ENCODE measurements at regions not wholly inside any gene's neighbourhood (a gene's known extent, or its start where the extent isn't known, plus 50 kb on each side); places are given as distances from the start of the nearest gene placed in this dataset.
"Not testable (repeated sequence)": the region's sequence is repeated elsewhere in the genome, so short reads cannot be mapped to it uniquely, and the experiment has no call there.

DNA sequence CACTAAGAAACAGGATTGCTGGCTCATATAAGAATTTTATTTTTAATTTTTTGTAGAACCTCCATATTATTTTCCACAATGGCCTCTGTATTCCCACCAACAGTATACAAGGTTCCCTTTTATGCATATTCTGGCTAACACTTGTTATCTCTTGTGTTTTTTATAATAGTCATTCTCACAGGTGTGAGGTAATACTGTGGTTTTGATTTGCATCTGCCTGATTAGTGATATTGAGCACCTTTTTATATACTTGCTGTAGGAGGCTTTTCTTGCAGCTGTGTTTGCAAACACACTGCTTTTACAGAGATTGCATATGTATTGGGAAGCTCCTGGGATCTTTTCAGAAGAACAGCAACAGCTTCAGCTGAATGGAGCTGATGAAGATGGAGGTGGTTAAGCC lies 164.8 kb downstream of the DEPDC1B start:
- BruUV-seq (replicated peaks): no TSS peak
- Histone ChIP-seq H3K4me2 (ENCODE audit: low read length) (no peak overlapping the region), H3K27me3 (ENCODE audit: low read length) (peaks cover 24% of the 10 kb centered on the region), H3K9ac (ENCODE audit: low read length) (no peak overlapping the region), H2AFZ (ENCODE audit: low read length) (no peak overlapping the region), H4K20me1 (ENCODE audit: low read length) (no peaks in the 10 kb centered on the region), H3F3A (ENCODE audit: low read length, unreplicated experiment) (no peaks in the 10 kb centered on the region), H3K79me2 (ENCODE audit: low read length) (no peaks in the 10 kb centered on the region), H3K9me3 (ENCODE audit: low read length) (no peaks in the 10 kb centered on the region), H3K27ac (ENCODE audit: low read length) (no peak overlapping the region), H3K4me1 (ENCODE audit: insufficient read depth, low read length) (no peaks in the 10 kb centered on the region), H3K4me3 (ENCODE audit: low read length) (no peak overlapping the region), H3K36me3 (ENCODE audit: low read depth, low read length) (no peaks in the 10 kb centered on the region), H3K9me2 (replicated peaks; ENCODE audit: low read length) (no peaks in the 10 kb centered on the region)
- intact Hi-C loops (cut with micrococcal nuclease): no loop called here
- POLR2A ChIA-PET (ENCODE audit: unreplicated experiment): no interaction called here
- CTCF ChIA-PET: no interaction called here
- TF ChIP-seq, protein P1, sequence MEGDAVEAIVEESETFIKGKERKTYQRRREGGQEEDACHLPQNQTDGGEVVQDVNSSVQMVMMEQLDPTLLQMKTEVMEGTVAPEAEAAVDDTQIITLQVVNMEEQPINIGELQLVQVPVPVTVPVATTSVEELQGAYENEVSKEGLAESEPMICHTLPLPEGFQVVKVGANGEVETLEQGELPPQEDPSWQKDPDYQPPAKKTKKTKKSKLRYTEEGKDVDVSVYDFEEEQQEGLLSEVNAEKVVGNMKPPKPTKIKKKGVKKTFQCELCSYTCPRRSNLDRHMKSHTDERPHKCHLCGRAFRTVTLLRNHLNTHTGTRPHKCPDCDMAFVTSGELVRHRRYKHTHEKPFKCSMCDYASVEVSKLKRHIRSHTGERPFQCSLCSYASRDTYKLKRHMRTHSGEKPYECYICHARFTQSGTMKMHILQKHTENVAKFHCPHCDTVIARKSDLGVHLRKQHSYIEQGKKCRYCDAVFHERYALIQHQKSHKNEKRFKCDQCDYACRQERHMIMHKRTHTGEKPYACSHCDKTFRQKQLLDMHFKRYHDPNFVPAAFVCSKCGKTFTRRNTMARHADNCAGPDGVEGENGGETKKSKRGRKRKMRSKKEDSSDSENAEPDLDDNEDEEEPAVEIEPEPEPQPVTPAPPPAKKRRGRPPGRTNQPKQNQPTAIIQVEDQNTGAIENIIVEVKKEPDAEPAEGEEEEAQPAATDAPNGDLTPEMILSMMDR (conservative IDR thresholded peaks at IDR 0.05; ENCODE audit: low read depth, low read length): no peak
- no peak for TF ChIP-seq EZH2phosphoT487 (IDR thresholded peaks at IDR 0.05; ENCODE audit: borderline replicate concordance, low read length)
- DNase-seq (no peak), ATAC-seq (no peak)

DNA sequence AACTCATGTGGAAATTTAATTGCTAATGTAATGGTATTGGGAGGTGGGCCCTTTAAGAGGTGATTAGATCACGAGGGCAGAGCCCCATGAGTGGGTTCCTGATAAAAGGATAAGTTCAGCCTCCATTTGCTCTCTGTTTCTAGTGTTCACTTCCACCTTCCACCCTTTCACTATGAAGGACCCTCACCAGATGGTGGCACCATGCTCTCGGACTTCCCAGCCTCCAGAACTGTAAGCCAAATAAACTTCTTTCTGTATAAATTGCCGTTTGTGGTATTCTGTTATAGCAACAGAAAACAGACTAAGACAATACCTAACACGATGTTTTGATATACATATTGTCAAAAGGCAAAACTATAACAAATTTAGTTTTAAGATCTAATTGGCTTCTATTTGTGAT lies 166.2 kb downstream of the DEPDC1B start:
- H3F3A ChIP-seq (ENCODE audit: low read length, unreplicated experiment): no peaks in the 10 kb centered on the region
- no TSS peak for BruUV-seq (replicated peaks)
- no peak overlapping the region for H3K4me2 ChIP-seq (ENCODE audit: low read length)
- no peaks in the 10 kb centered on the region for H3K9me3 ChIP-seq (ENCODE audit: low read length)
- intact Hi-C loops (cut with micrococcal nuclease): no loop called here
- H2AFZ ChIP-seq (ENCODE audit: low read length): no peak overlapping the region
- H3K27me3 ChIP-seq (ENCODE audit: low read length): peaks cover 24% of the 10 kb centered on the region; the same call in 1 of the 2 replicates
- H3K4me1 ChIP-seq (ENCODE audit: insufficient read depth, low read length): no peaks in the 10 kb centered on the region
- no peak overlapping the region for H3K4me3 ChIP-seq (ENCODE audit: low read length)
- H3K79me2 ChIP-seq (ENCODE audit: low read length): no peaks in the 10 kb centered on the region
- no peaks in the 10 kb centered on the region for H3K36me3 ChIP-seq (ENCODE audit: low read depth, low read length)
- no peaks in the 10 kb centered on the region for H4K20me1 ChIP-seq (ENCODE audit: low read length)
- H3K27ac ChIP-seq (ENCODE audit: low read length): no peak overlapping the region
- CTCF ChIA-PET: no interaction called here
- no peak for DNase-seq
- ATAC-seq: no peak
- H3K9ac ChIP-seq (ENCODE audit: low read length): no peak overlapping the region
- TF ChIP-seq, protein P1 (conservative IDR thresholded peaks at IDR 0.05; ENCODE audit: low read depth, low read length): no peak
- TF ChIP-seq EZH2 (IDR thresholded peaks at IDR 0.05; ENCODE audit: low read length, unreplicated experiment): no peak
- TF ChIP-seq EZH2phosphoT487 (IDR thresholded peaks at IDR 0.05; ENCODE audit: borderline replicate concordance, low read length): no peak
- no peaks in the 10 kb centered on the region for H3K9me2 ChIP-seq (replicated peaks; ENCODE audit: low read length)
- POLR2A ChIA-PET (ENCODE audit: unreplicated experiment): no interaction called here

- H3F3A ChIP-seq (ENCODE audit: low read length, unreplicated experiment); H3K4me1 ChIP-seq (ENCODE audit: insufficient read depth, low read length); H3K9me3 ChIP-seq (ENCODE audit: low read length); H3K9me2 ChIP-seq (replicated peaks; ENCODE audit: low read length); CTCF ChIA-PET; H3K27ac ChIP-seq (ENCODE audit: low read length); BruUV-seq (replicated peaks); H3K79me2 ChIP-seq (ENCODE audit: low read length); ATAC-seq; H4K20me1 ChIP-seq (ENCODE audit: low read length); intact Hi-C loops (cut with micrococcal nuclease); DNase-seq; H2AFZ ChIP-seq (ENCODE audit: low read length); H3K4me2 ChIP-seq (ENCODE audit: low read length); H3K9ac ChIP-seq (ENCODE audit: low read length); H3K36me3 ChIP-seq (ENCODE audit: low read depth, low read length); H3K4me3 ChIP-seq (ENCODE audit: low read length): not testable (repeated sequence)
- POLR2A ChIA-PET (ENCODE audit: unreplicated experiment): interaction anchor here (0.6 kb wide), 1 partner anchor 45 kb away, joined by 3 read pairs; no protein-coding TSS in a partner anchor
- H3K27me3 ChIP-seq (ENCODE audit: low read length): peaks cover 24% of the 10 kb centered on the region; the same call in 1 of the 2 replicates
Measured at GRCh38 chr5:60532796-60533195, 167.2 kb downstream of the DEPDC1B start.

- H3K27me3 ChIP-seq (ENCODE audit: low read length): peaks cover 34% of the 10 kb centered on the region; the same call in 1 of the 2 replicates
- H4K20me1 ChIP-seq (ENCODE audit: low read length); H3K4me3 ChIP-seq (ENCODE audit: low read length); H3K27ac ChIP-seq (ENCODE audit: low read length); H3F3A ChIP-seq (ENCODE audit: low read length, unreplicated experiment); H3K9me3 ChIP-seq (ENCODE audit: low read length); POLR2A ChIA-PET (ENCODE audit: unreplicated experiment); ATAC-seq; BruUV-seq (replicated peaks); H3K4me2 ChIP-seq (ENCODE audit: low read length); DNase-seq; H3K36me3 ChIP-seq (ENCODE audit: low read depth, low read length); H3K79me2 ChIP-seq (ENCODE audit: low read length); H3K9ac ChIP-seq (ENCODE audit: low read length); H3K9me2 ChIP-seq (replicated peaks; ENCODE audit: low read length); H2AFZ ChIP-seq (ENCODE audit: low read length); H3K4me1 ChIP-seq (ENCODE audit: insufficient read depth, low read length); CTCF ChIA-PET; intact Hi-C loops (cut with micrococcal nuclease): not testable (repeated sequence)
Measured at GRCh38 chr5:60530144-60530848, 169.7 kb downstream of the DEPDC1B start.
